Neural cell (in vitro differentiated cells): ENCODE measurements at regions not wholly inside any gene's neighbourhood (a gene's known extent, or its start where the extent isn't known, plus 50 kb on each side); places are given as distances from the start of the nearest gene placed in this dataset.

Experiments used
- H2AFZ ChIP-seq: fragments of 200-600, 300-800 bp; sonication (generic), shearing (Covaris generic); 2 replicates; pipeline ENCODE4 v1.6.0; 2014; ENCODE audit warnings: low read depth, mild to moderate bottlenecking, antibody characterized with exemption, low read length, moderate library complexity
- H3F3A ChIP-seq: fragments of 200-600 bp; shearing (Covaris generic); 2 replicates; pipeline ENCODE4 v1.6.1; 2016; ENCODE audit warnings: mild to moderate bottlenecking, moderate library complexity, mixed read lengths, antibody characterized with exemption, low read length; ENCODE audit not compliant: insufficient read depth, poor library complexity, severe bottlenecking
- H3K27ac ChIP-seq: fragments of 200-600, 300-800 bp; sonication (generic), shearing (Covaris generic); 2 replicates; pipeline ENCODE4 v1.5.1; 2014; ENCODE audit warnings: mild to moderate bottlenecking, low read length, moderate library complexity
- H3K27me3 ChIP-seq: fragments of 300-800, 200-600 bp; sonication (generic), shearing (Covaris generic); 2 replicates; pipeline ENCODE4 v1.6.0; 2014; ENCODE audit warnings: mild to moderate bottlenecking, low read depth, low read length, moderate library complexity; ENCODE audit not compliant: insufficient read depth
- H3K36me3 ChIP-seq: fragments of 300-800, 200-600 bp; sonication (generic), shearing (Covaris generic); 2 replicates; pipeline ENCODE4 v1.5.1; 2014; ENCODE audit warnings: mild to moderate bottlenecking, antibody characterized with exemption, low read length, moderate library complexity; ENCODE audit not compliant: insufficient read depth
- H3K4me2 ChIP-seq: fragments of 300-800, 200-600 bp; sonication (generic), shearing (Covaris generic); 2 replicates; pipeline ENCODE4 v1.6.0; 2014; ENCODE audit warnings: mild to moderate bottlenecking, low read length
- H3K4me3 ChIP-seq: fragments of 300-800, 200-600 bp; sonication (generic), shearing (Covaris generic); 2 replicates; pipeline ENCODE4 v1.5.1; 2014; ENCODE audit warnings: mild to moderate bottlenecking, low read length, moderate library complexity
- H3K79me2 ChIP-seq: fragments of 200-600 bp; shearing (Covaris generic); replicated peaks from 2 replicates; pipeline ENCODE4 v1.6.0; 2014; ENCODE audit warnings: mild to moderate bottlenecking, low read length, moderate library complexity; ENCODE audit not compliant: insufficient read depth
- H3K9ac ChIP-seq: fragments of 300-800, 200-600 bp; sonication (generic), shearing (Covaris generic); 2 replicates; pipeline ENCODE4 v1.6.1; 2016; ENCODE audit warnings: mild to moderate bottlenecking, low read length, mixed read lengths
- H3K9me2 ChIP-seq: fragments of 200-600 bp; shearing (Covaris generic); 2 replicates; pipeline ENCODE4 v1.6.1; 2016; ENCODE audit warnings: mild to moderate bottlenecking, low read length, mixed read lengths; ENCODE audit not compliant: insufficient read depth
- H3K9me3 ChIP-seq: fragments of 200-600, 300-800 bp; sonication (generic), shearing (Covaris generic); 2 replicates; pipeline ENCODE4 v1.6.1; 2016; ENCODE audit warnings: mild to moderate bottlenecking, mixed run types, low read length, moderate library complexity, mixed read lengths
- H4K20me1 ChIP-seq: fragments of 200-600 bp; shearing (Covaris generic); 2 replicates; pipeline ENCODE4 v1.6.1; 2016; ENCODE audit warnings: mild to moderate bottlenecking, mixed run types; ENCODE audit not compliant: insufficient read depth
- CTCF ChIP-seq: fragments of 450-650 bp; IDR thresholded peaks from 2 replicates; pipeline ENCODE4 v1.5.1; 2014; ENCODE audit warnings: antibody characterized with exemption, mild to moderate bottlenecking, moderate library complexity; ENCODE audit not compliant: poor library complexity, severe bottlenecking
- EP300 ChIP-seq: fragments of 450-650 bp; conservative IDR thresholded peaks from 2 replicates; pipeline ENCODE4 v1.6.1; 2014; ENCODE audit warnings: antibody characterized with exemption, mild to moderate bottlenecking, moderate library complexity; ENCODE audit not compliant: poor library complexity, severe bottlenecking
- EZH2 ChIP-seq: fragments of 200-600, 300-800 bp; shearing (Covaris generic), sonication (generic); IDR thresholded peaks from 2 replicates; pipeline ENCODE4 v1.6.1; 2014; ENCODE audit warnings: antibody characterized with exemption, low read length, borderline replicate concordance, mild to moderate bottlenecking; ENCODE audit not compliant: insufficient read depth, poor library complexity, severe bottlenecking
- MXI1 ChIP-seq: fragments of 450-650 bp; conservative IDR thresholded peaks from 2 replicates; pipeline ENCODE4 v1.6.1; 2014; ENCODE audit warnings: antibody characterized with exemption, mild to moderate bottlenecking; ENCODE audit not compliant: poor library complexity, severe bottlenecking
- POLR2AphosphoS5 ChIP-seq: IDR thresholded peaks from 2 replicates; pipeline ENCODE4 v1.6.1; 2012
- RAD21 ChIP-seq: fragments of 450-650 bp; conservative IDR thresholded peaks from 2 replicates; pipeline ENCODE4 v1.6.1; 2014; ENCODE audit warnings: antibody characterized with exemption, mild to moderate bottlenecking, moderate library complexity
- REST ChIP-seq: IDR thresholded peaks from 2 replicates; pipeline ENCODE4 v1.6.1; 2012; ENCODE audit warnings: borderline replicate concordance
- SMC3 ChIP-seq: fragments of 450-650 bp; conservative IDR thresholded peaks from 2 replicates; pipeline ENCODE4 v1.6.1; 2014; ENCODE audit warnings: antibody characterized with exemption, mild to moderate bottlenecking, moderate library complexity; ENCODE audit not compliant: poor library complexity
- TAF1 ChIP-seq: IDR thresholded peaks from 2 replicates; pipeline ENCODE4 v1.6.1; 2012; ENCODE audit warnings: low read depth

- H3K9me2 ChIP-seq: no peaks in the 10 kb centered on the region
- no peak for TF ChIP-seq POLR2AphosphoS5
- no peak for TF ChIP-seq MXI1
- TF ChIP-seq EP300: no peak
- TF ChIP-seq CTCF: no peak
- no peak for TF ChIP-seq RAD21
- TF ChIP-seq REST: no peak
- no peak for TF ChIP-seq TAF1
- TF ChIP-seq SMC3: no peak
- no peak for TF ChIP-seq EZH2
- H3K9me3 ChIP-seq: no peaks in the 10 kb centered on the region
- no peaks in the 10 kb centered on the region for H3K79me2 ChIP-seq
- H3K36me3 ChIP-seq: no peaks in the 10 kb centered on the region
- H3K4me2 ChIP-seq: no peak overlapping the region
- H3K27ac ChIP-seq: no peak overlapping the region
- H3K4me3 ChIP-seq: no peak overlapping the region
- no peak overlapping the region for H3K9ac ChIP-seq
- H2AFZ ChIP-seq: no peak overlapping the region
- no peaks in the 10 kb centered on the region for H3K27me3 ChIP-seq
- no peaks in the 10 kb centered on the region for H4K20me1 ChIP-seq
- no peaks in the 10 kb centered on the region for H3F3A ChIP-seq
Observed at GRCh38 chr12:77734214-77734883, 96.3 kb upstream of the NAV3 start.

- no peak overlapping the region for H3K9ac ChIP-seq
- H3K4me2 ChIP-seq: no peak overlapping the region
- H2AFZ ChIP-seq: no peak overlapping the region
- no peak overlapping the region for H3K27ac ChIP-seq
- H3F3A ChIP-seq: no peaks in the 10 kb centered on the region
- no peaks in the 10 kb centered on the region for H3K9me2 ChIP-seq
- H3K9me3 ChIP-seq: no peaks in the 10 kb centered on the region
- no peaks in the 10 kb centered on the region for H4K20me1 ChIP-seq
- no peaks in the 10 kb centered on the region for H3K79me2 ChIP-seq
- no peaks in the 10 kb centered on the region for H3K27me3 ChIP-seq
- H3K4me3 ChIP-seq: no peak overlapping the region
- TF ChIP-seq REST (no peak), EZH2 (no peak), CTCF (no peak), POLR2AphosphoS5 (no peak), SMC3 (no peak), TAF1 (no peak), EP300 (no peak), RAD21 (no peak), MXI1 (no peak)
- H3K36me3 ChIP-seq: no peaks in the 10 kb centered on the region
Observed at GRCh38 chr12:77728018-77728417, 102.7 kb upstream of the NAV3 start.
